ENCODE measurements at regions not wholly inside any gene's neighbourhood (a gene's known extent, or its start where the extent isn't known, plus 50 kb on each side); places are given as distances from the start of the nearest gene placed in this dataset.

DNA sequence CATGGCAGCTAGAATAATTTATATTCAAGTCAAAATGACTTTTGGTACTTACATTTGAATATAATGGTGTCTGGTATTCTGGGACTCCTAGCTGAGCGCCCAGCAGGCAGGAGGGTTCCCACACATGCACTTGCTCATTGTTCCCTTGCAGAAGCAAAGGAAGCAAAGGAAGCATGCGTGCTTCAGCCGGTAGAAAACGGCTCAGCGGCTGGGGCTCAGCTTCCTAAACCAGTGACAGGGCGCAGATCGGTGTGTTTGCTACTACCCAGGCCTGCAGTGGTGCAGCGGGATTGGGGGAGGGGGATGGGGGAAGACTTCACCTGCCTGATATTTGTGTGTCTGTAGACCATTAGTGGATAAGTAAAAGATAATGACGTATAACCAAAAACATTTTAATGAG, 978.3 kb upstream of the TENM3 start:
- no peak for TF ChIP-seq POLR2A (IDR thresholded peaks at IDR 0.05)
- TF ChIP-seq, protein P1, sequence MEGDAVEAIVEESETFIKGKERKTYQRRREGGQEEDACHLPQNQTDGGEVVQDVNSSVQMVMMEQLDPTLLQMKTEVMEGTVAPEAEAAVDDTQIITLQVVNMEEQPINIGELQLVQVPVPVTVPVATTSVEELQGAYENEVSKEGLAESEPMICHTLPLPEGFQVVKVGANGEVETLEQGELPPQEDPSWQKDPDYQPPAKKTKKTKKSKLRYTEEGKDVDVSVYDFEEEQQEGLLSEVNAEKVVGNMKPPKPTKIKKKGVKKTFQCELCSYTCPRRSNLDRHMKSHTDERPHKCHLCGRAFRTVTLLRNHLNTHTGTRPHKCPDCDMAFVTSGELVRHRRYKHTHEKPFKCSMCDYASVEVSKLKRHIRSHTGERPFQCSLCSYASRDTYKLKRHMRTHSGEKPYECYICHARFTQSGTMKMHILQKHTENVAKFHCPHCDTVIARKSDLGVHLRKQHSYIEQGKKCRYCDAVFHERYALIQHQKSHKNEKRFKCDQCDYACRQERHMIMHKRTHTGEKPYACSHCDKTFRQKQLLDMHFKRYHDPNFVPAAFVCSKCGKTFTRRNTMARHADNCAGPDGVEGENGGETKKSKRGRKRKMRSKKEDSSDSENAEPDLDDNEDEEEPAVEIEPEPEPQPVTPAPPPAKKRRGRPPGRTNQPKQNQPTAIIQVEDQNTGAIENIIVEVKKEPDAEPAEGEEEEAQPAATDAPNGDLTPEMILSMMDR (IDR thresholded peaks at IDR 0.05 in 4 of 5, conservative IDR thresholded peaks at IDR 0.05 in 1 of 5) = no peak

Data from gastrocnemius medialis (tissue), 4 donors.